ENCODE measurements at regions not wholly inside any gene's neighbourhood (a gene's known extent, or its start where the extent isn't known, plus 50 kb on each side); places are given as distances from the start of the nearest gene placed in this dataset.

- WGBS, 2 donors = 95 to 100% methylated on average over 2 of the region's 2 CpGs
- ATAC-seq (no peak), FAIRE-seq (no peak)
Measured at GRCh38 chr1:47571952-47572351, 134.1 kb downstream of the FOXD2 start.

GRCh38 chr1:47572731-47573430, 135.0 kb downstream of the FOXD2 start:
- intact Hi-C loops (cut with DNase I) = no loop called here
- Histone ChIP-seq H3K27ac (no peak overlapping the region), H3K9me3 (no peaks in the 10 kb centered on the region), H3K4me3 (no peak overlapping the region), H3K36me3 (no peaks in the 10 kb centered on the region), H3K4me1 (no peaks in the 10 kb centered on the region), H3K27me3 (no peaks in the 10 kb centered on the region)
- 76 to 81% methylated on average over 13 of the region's 13 CpGs for WGBS, 2 donors
- DNase-seq (peak in 1 of 6 donors; percentile 41), ATAC-seq (no peak), FAIRE-seq (no peak)
- TF ChIP-seq CTCF (IDR thresholded peaks at IDR 0.05) = no peak

More at GRCh38 chr1:47571952-47572351, 134.1 kb downstream of the FOXD2 start:
- H3K27ac ChIP-seq = no peak overlapping the region
- H3K36me3 ChIP-seq = no peaks in the 10 kb centered on the region
- H3K9me3 ChIP-seq = no peaks in the 10 kb centered on the region
- H3K4me3 ChIP-seq = no peak overlapping the region
- no peak for DNase-seq
- no peak for TF ChIP-seq CTCF (IDR thresholded peaks at IDR 0.05)
- H3K4me1 ChIP-seq = no peaks in the 10 kb centered on the region
- intact Hi-C loops (cut with DNase I) = no loop called here
- no peaks in the 10 kb centered on the region for H3K27me3 ChIP-seq

- no peak for FAIRE-seq
- H3K27me3 ChIP-seq = no peaks in the 10 kb centered on the region
Measured at GRCh38 chr1:47574451-47575165, 136.8 kb downstream of the FOXD2 start.

GRCh38 chr1:47575855-47576757, 138.3 kb downstream of the FOXD2 start:
- intact Hi-C loops (cut with DNase I) = no loop called here
- no peak overlapping the region for H3K4me3 ChIP-seq
- no peak for TF ChIP-seq CTCF (IDR thresholded peaks at IDR 0.05)
- H3K36me3 ChIP-seq = no peaks in the 10 kb centered on the region
- no peaks in the 10 kb centered on the region for H3K27me3 ChIP-seq
- FAIRE-seq (no peak), DNase-seq (no peak), ATAC-seq (no peak)
- 71 to 83% methylated on average over 10 of the region's 10 CpGs for WGBS, 2 donors
- no peaks in the 10 kb centered on the region for H3K9me3 ChIP-seq
- H3K4me1 ChIP-seq = no peaks in the 10 kb centered on the region
- no peak overlapping the region for H3K27ac ChIP-seq

More at GRCh38 chr1:47574451-47575165, 136.8 kb downstream of the FOXD2 start:
- no peak overlapping the region for H3K4me3 ChIP-seq
- no peaks in the 10 kb centered on the region for H3K9me3 ChIP-seq
- H3K36me3 ChIP-seq = no peaks in the 10 kb centered on the region
- H3K4me1 ChIP-seq = no peaks in the 10 kb centered on the region
- H3K27ac ChIP-seq = no peak overlapping the region
- intact Hi-C loops (cut with DNase I) = no loop called here
- TF ChIP-seq CTCF (IDR thresholded peaks at IDR 0.05) = no peak
- DNase-seq (no peak), ATAC-seq (no peak)
- 81 to 90% methylated on average over 15 of the region's 15 CpGs for WGBS, 2 donors

All from pancreas (tissue), 10 donors.